Activated CD8-positive, alpha-beta memory T cell treated with anti-CD3 and anti-CD28 coated beads for 1 hour (primary cell): ENCODE measurements at regions not wholly inside any gene's neighbourhood (a gene's known extent, or its start where the extent isn't known, plus 50 kb on each side); places are given as distances from the start of the nearest gene placed in this dataset.
"Not testable (repeated sequence)": the region's sequence is repeated elsewhere in the genome, so short reads cannot be mapped to it uniquely, and the experiment has no call there.

Source experiments
- DNase-seq, 2 donors: peaks; one replicate each; pipeline ENCODE4 v3.0.0-alpha.2; 2020; ENCODE audit warnings: low read depth in 1 of 2; ENCODE audit errors: extremely low read depth in 1 of 2

- DNase-seq, result no peak
These were observed 76.2 kb upstream of the MRPS22 start for GRCh38 chr3:139267300-139268246.

GRCh38 chr3:139269984-139270383 lies 73.8 kb upstream of the MRPS22 start:
- DNase-seq, result no peak

GRCh38 chr3:139270652-139271051 lies 73.2 kb upstream of the MRPS22 start:
- DNase-seq, result not testable (repeated sequence)

- no peak for DNase-seq
These were observed 63.7 kb upstream of the MRPS22 start for GRCh38 chr3:139280027-139280671.

DNA sequence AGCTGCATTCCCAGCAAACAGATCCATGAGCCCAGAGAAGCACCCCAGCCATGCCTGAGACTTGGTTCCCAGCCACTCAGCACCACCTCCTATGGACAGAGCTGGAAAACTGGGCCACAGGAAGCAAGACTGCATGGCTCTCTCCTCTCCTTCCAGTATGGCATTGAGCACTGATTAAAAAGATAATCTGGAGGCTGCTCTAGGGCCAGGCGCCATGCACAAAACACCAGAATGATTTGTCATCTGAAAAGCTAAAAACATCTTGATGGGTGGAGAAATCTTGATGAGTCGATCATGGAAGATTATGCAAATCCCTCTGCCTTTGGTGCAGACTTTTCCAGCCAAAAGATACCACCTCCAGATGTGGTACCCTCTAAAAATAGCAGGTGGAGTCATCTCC lies 62.7 kb upstream of the MRPS22 start:
- DNase-seq, result no peak

GRCh38 chr3:139281522-139282196 lies 62.2 kb upstream of the MRPS22 start:
- no peak for DNase-seq

DNA sequence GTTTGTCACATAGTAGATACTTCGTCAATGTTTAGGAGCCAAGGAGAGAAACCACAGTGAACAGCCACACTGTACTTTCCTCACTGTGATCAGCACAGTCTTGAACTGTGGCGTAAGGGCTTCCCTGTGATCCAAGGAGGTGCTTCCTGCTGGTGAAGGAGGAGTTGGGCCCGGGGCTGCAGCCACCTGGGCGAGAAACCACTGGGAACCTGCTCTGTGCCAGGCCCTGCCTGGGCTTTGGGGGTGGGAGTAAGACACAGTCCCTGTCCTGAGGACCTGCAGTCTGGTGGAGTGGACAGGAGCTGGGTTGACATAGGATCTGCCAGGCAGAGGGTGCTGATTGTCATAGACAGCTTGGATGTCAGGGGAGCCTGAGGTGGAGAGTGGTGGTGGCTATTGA lies 60.5 kb upstream of the MRPS22 start:
- DNase-seq, result no peak

DNA sequence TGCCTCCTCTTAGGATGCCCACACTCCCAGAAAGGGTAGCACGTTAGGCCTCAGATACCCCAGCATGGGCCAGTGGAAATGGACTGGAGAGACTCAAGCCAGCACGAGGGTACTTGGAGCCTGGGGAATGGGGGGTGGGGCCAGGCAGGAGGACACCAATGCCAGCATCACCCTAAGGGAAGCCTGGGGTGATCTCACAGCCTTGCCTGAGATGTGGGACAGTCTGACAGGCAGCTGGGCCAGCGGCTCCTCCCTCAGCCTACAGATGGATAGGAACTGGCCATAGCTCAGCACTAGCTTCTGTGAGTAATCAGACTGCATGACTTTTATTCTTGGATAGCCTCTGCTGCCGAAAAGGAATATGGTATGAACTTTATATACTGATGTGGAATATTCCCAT lies 59.6 kb upstream of the MRPS22 start:
- DNase-seq, result no peak

DNA sequence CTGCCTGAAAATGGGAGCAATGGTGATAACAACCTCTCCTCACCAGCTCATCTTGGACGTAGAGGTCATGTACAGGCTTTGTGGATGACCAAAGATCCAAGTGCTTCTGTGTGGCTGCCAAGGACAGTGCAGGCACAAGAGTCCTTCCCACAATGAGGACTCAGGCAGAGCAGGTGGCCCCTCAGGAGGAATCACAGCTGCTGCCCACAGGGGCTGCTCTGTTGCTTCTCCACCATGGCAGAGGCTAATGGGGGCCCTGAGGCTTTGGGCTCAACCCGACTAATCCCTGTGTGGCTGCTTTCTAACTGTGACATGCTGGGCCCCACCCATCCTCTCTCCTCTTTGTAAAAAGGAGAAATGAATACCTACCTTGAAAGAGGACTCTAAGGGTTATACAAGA lies 58.1 kb upstream of the MRPS22 start:
- no peak for DNase-seq

DNA sequence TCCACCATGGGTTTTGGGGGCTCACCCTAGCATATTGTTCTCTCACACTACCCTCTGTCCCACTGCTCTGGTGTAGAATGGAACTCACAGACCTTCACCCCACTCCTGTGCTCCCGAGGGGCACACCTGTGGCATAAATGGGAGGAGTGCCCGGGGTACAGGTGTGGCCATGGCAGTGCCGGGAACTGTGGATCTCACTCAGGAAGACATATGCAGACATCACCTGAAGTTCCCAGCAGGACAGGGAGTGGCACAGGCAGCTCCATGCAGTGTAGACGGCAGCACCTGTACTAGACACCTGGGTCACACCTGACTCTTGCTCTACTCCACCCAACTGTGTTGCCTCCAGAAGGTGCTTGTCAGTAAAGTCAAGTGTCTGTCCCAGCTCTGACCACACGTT lies 57.6 kb upstream of the MRPS22 start:
- no peak for DNase-seq

DNA sequence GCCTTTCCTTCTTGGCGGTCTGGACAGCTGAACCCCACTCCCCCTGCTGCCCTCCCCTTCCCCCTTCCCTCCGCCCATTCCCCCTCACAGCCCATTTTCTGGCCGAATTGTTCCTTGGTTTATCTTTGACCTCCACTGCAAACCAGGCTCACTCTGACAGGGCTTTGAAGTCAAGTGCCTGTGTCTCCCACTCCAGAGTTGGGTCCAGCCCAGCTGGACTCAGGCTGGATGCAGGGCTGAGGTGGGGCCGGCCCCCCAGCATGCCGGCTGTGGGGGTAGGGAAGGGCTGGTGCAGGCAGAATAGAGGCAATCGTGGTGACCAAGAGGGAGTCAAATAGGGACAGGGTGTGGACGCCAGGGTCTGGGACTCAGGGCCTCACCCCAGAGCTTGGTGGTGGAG lies 57.0 kb upstream of the MRPS22 start:
- DNase-seq, result no peak

GRCh38 chr3:139287557-139287956 lies 56.3 kb upstream of the MRPS22 start:
- no peak for DNase-seq

GRCh38 chr3:139288266-139288821 lies 55.5 kb upstream of the MRPS22 start:
- DNase-seq, result no peak

- no peak for DNase-seq
These were observed 53.8 kb upstream of the MRPS22 start for GRCh38 chr3:139289860-139290524.

DNA sequence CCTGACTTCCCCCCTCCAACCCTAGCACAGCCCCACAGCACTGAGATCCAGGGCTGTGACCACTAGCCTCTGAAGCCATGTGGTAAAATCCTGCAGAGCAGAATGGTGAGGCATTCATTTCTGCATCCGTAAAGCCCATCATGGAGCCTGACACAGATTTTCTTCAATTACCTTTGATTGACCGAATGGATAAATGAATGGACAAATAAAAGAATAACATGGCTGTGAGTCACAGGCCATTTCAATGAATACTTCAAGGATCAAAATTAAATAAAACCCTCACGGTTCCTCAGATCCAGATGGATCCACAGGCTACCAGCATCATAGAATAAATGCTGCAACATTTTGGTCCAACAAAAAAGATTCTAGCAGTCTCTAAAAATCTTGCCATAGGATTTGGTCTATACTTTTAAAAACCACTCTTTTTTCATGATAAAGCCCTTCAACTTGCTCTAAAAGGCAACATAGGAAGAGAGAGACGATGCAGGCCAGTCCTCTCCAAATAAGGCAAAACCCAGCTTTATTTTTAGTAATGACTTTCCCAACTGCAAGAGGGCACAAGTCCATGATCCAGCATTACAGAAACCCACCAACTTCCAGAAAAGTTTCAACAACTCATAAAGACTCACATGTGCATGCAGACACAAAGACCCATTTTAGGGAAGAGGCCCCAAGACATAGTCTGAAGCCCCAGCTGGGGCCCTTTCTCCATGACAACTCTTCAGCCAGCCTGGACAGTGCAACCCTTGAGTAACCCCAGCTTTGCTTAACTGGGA lies 52.4 kb upstream of the MRPS22 start:
- no peak for DNase-seq

DNA sequence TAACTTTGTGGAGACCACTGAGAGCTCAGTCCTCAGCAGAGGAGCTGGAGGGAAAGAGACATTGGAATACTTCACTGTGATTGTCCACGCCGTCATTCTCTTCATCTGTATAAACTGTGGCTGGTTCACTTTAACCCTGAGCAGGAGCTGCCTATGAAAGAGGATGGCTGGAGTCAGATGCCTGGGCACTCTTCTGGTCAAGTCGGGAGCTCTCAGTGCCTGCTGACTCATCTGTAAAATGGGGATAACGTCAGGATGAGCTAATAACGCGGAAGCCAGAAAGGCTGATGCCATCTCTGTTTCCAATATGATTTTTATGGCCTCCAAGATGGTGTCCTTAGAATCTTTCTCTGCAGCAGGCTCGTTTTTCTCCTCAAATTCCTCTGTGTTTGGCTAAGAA lies 51.6 kb upstream of the MRPS22 start:
- DNase-seq, result no peak

GRCh38 chr3:139292711-139293664 lies 50.8 kb upstream of the MRPS22 start:
- no peak for DNase-seq

DNA sequence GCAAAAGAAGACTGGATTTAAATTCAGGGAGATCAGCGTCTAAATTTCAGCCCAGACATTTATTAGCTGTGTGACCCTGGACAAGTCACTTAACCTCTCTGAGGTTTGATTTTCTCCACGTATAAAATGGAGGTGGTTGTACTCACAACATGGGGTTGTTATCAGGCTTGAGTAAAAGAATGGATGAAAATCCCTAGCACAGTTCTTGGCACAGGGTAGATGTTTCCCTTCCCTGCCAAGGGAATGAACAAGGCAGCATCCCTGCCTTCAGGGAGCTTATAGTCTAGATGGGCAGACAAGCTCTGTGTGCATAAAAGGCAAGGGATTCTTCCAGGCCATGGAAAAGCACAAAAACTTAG lies 50.2 kb upstream of the MRPS22 start:
- no peak for DNase-seq
